Spleen (tissue), 11 donors: ENCODE measurements at regions not wholly inside any gene's neighbourhood (a gene's known extent, or its start where the extent isn't known, plus 50 kb on each side); places are given as distances from the start of the nearest gene placed in this dataset.

ENCODE experiments used
- DNase-seq: peaks from one replicate; pipeline ENCODE4 v3.0.0-alpha.2; 2020
- H3K27ac ChIP-seq, 8 donors: fragments of 200-600 bp; sonication (generic) in 7 of 8; 1 replicate in 4 of 8; 2 replicates in 4 of 8; pipeline versions ENCODE4 v1.5.0 to v1.8.0; 2016 to 2021; ENCODE audit warnings: inconsistent platforms in 4 of 8, mild to moderate bottlenecking in 4 of 8, moderate library complexity in 1 of 8
- H3K27me3 ChIP-seq, 7 donors: fragments of 200-600 bp; sonication (generic) in 6 of 7; replicated peaks in 1 of 7; 1 replicate in 4 of 7; 2 replicates in 3 of 7; pipeline versions ENCODE4 v1.5.0 to v1.8.0; 2016 to 2021; ENCODE audit warnings: inconsistent platforms in 3 of 7, mild to moderate bottlenecking in 1 of 7
- H3K36me3 ChIP-seq, 6 donors: fragments of 200-600 bp; sonication (generic) in 5 of 6; 1 replicate in 4 of 6; 2 replicates in 2 of 6; pipeline versions ENCODE4 v1.5.0 to v1.8.0; 2016 to 2021; ENCODE audit warnings: inconsistent platforms in 2 of 6
- H3K4me1 ChIP-seq, 6 donors: fragments of 200-600 bp; sonication (generic) in 5 of 6; 1 replicate in 3 of 6; 2 replicates in 3 of 6; pipeline versions ENCODE4 v1.5.0 to v1.8.0; 2016 to 2021; ENCODE audit warnings: inconsistent platforms in 3 of 6
- H3K4me3 ChIP-seq, 8 donors: fragments of 200-600 bp; sonication (generic) in 7 of 8; 1 replicate in 4 of 8; 2 replicates in 4 of 8; pipeline versions ENCODE4 v1.5.0 to v1.8.0; 2016 to 2021; ENCODE audit warnings: inconsistent platforms in 4 of 8, mild to moderate bottlenecking in 4 of 8, moderate library complexity in 2 of 8
- H3K9me3 ChIP-seq, 8 donors: fragments of 200-600 bp; sonication (generic) in 7 of 8; 1 replicate in 4 of 8; 2 replicates in 4 of 8; pipeline versions ENCODE4 v1.5.0 to v1.8.0; 2016 to 2021; ENCODE audit warnings: inconsistent platforms in 4 of 8
- CTCF ChIP-seq, 11 experiments: fragments of 200-600 bp in 7 of 11; fragments of 450-650 bp in 4 of 11; sonication (generic) in 4 of 11; IDR thresholded peaks in 8 of 11; conservative IDR thresholded peaks in 3 of 11; 1 replicate in 7 of 11; 2 replicates in 4 of 11; pipeline versions ENCODE4 v1.4.0 to v1.8.0; 2016 to 2021; ENCODE audit warnings: antibody characterized with exemption in 11 of 11, inconsistent platforms in 4 of 11, mild to moderate bottlenecking in 1 of 11
- POLR2A ChIP-seq, 3 donors: fragments of 450-650 bp; IDR thresholded peaks; one replicate each; pipeline ENCODE4 v1.5.1; 2017; ENCODE audit warnings: antibody characterized with exemption in 3 of 3, mild to moderate bottlenecking in 1 of 3
- POLR2AphosphoS5 ChIP-seq, 3 donors: sonication (generic); formaldehyde crosslinking; IDR thresholded peaks; one replicate each; pipeline ENCODE4 v1.5.1; 2017; ENCODE audit warnings: antibody characterized with exemption in 3 of 3
- WGBS, 5 donors: extraction: QIAGEN DNeasy Blood & Tissue Kit in 3 of 5; methylation state at CpG; one replicate each; pipeline versions ENCODE4 v1.1.5 to v1.1.7; 2013 to 2018; 5-methylcytosine and 5-hydroxymethylcytosine counted together
- intact Hi-C: fragments of 100-400 bp; cut with DNase I; formaldehyde crosslinking; loops from one replicate; pipeline ENCODE4 v1.15.0; 2023; ENCODE audit warnings: low total_unique reads
- donor health status: healthy with polysubstance abuse.
- donor health status: DM: no; HTN: no; CAD: no; lungs with moderate emphysema.
- donor health status: DM: no; HTN: no; CAD: no.
- donor health status: Bipolar disorder and iron deficiency.
- donor health status: healthy.
- donor health status: DM: no; HTN: no; CAD: no.
- donor health status: DM: yes; HTN: yes; CAD: no.

- no peak for DNase-seq
- no peak overlapping the region for H3K27ac ChIP-seq
- TF ChIP-seq POLR2A (IDR thresholded peaks at IDR 0.05) (no peak), CTCF (IDR thresholded peaks at IDR 0.05 in 8 of 11, conservative IDR thresholded peaks at IDR 0.05 in 3 of 11) (no peak)
- H3K36me3 ChIP-seq = no peaks in the 10 kb centered on the region
- WGBS, 5 donors = 80 to 86% (median 83%) methylated on average over 6 to 7 of the region's 7 CpGs
- peaks cover 3 to 54% (median 16%) of the 10 kb centered on the region in 6 donors for H3K4me1 ChIP-seq
- intact Hi-C loops = no loop called here
- H3K9me3 ChIP-seq = no peaks in the 10 kb centered on the region
- no peaks in the 10 kb centered on the region for H3K27me3 ChIP-seq
- no peak overlapping the region for H3K4me3 ChIP-seq
Observed at GRCh38 chr2:136247204-136247950, 129.4 kb upstream of the CXCR4 start.

DNA sequence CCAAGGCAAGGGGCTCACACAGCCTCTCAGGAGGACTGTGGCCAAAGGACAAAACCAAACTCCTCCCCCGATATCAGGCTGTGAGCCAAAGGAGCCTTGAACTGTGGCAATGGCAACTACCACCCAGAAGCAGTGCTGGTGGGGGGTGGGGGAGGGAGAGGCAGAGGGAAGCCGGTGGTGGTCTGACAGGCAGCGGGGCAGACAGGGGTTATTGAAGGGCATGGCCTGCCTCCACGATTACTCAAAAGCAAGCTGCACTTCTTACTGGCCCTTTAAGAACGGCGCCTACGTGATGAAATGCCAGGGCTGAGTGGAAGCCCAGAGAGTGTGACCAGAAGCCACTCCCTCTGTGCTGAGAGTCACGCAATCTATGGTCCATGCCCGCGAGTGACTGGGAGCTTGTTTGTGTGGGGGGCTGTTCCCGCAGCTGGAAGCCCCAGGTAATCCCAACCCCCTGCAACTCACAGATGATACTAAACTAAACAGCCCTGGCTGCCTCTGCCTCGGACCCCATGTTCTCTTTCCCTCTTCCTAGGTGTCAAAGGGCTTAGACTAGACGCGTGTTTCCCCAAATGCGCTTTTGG lies 128.2 kb upstream of the CXCR4 start:
- intact Hi-C loops = no loop called here
- H3K27me3 ChIP-seq = no peaks in the 10 kb centered on the region
- peak overlapping the region in 4 of 8 donors; percentile 38 to 73 (median 48) for H3K27ac ChIP-seq
- no peaks in the 10 kb centered on the region for H3K9me3 ChIP-seq
- TF ChIP-seq POLR2AphosphoS5 (IDR thresholded peaks at IDR 0.05) (peak; percentile 15 to 65 (median 58)), POLR2A (IDR thresholded peaks at IDR 0.05) (no peak)
- peak overlapping the region in 1 of 8 donors; percentile 46 for H3K4me3 ChIP-seq
- peaks cover 3 to 55% (median 20%) of the 10 kb centered on the region in 6 donors for H3K4me1 ChIP-seq
- no peaks in the 10 kb centered on the region for H3K36me3 ChIP-seq
- WGBS, 5 donors = 41 to 61% (median 52%) methylated on average over 14 to 15 of the region's 15 CpGs
- DNase-seq = peak; percentile 87

DNA sequence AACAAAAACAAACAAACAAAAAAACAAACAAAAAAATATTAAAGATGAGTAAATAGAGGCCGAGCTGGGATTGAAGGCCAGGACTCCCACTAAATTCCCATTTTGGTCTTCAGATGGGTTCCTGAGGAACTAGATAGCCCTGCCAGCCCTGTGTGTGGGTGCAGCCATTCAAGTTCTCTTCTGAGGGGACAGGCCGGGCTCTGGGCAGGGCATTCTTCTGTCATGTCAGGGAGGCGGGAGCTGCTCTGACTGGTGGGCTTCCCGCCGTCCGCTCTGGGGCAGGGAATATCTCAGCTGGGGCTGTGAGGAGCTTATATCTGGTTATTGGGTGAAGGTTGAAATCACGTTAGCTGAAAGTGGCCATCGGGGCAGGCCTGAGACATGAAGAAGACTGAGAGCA lies 127.3 kb upstream of the CXCR4 start:
- intact Hi-C loops = no loop called here
- H3K27ac ChIP-seq = peak overlapping the region in 2 of 8 donors; percentile 56 to 73
- WGBS, 5 donors = 92 to 96% (median 93%) methylated on average over 8 of the region's 8 CpGs

DNA sequence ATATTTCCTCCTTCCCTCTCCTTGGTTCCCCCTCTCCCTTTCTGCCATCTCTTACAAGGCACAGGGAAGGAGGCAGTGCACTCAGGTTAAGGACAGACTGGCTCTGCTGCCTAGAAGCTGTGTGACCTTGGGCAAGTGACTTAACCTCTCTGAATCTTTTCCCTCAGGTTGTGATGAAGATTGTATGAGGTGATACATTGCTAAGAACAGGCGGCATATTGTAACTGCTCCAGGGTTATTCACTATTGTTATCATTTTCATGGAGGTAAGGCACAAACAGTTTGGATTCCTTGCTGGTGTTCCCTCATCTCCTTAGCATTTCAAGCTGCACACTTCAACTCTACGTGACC lies 126.6 kb upstream of the CXCR4 start:
- Histone ChIP-seq H3K27me3 (no peaks in the 10 kb centered on the region), H3K9me3 (no peaks in the 10 kb centered on the region), H3K36me3 (no peaks in the 10 kb centered on the region), H3K4me1 (peaks cover 4 to 66% (median 27%) of the 10 kb centered on the region in 6 donors), H3K27ac (no peak overlapping the region), H3K4me3 (no peak overlapping the region)
- intact Hi-C loops = no loop called here
- 96 to 100% (median 97%) methylated on average over 2 of the region's 2 CpGs for WGBS, 5 donors
- TF ChIP-seq CTCF (IDR thresholded peaks at IDR 0.05 in 8 of 11, conservative IDR thresholded peaks at IDR 0.05 in 3 of 11) (no peak), POLR2A (IDR thresholded peaks at IDR 0.05) (no peak), POLR2AphosphoS5 (IDR thresholded peaks at IDR 0.05) (no peak)
- DNase-seq = no peak

More for the DNA sequence above, 127.3 kb upstream of the CXCR4 start:
- peaks cover 3 to 59% (median 20%) of the 10 kb centered on the region in 6 donors for H3K4me1 ChIP-seq
- H3K27me3 ChIP-seq = no peaks in the 10 kb centered on the region
- no peaks in the 10 kb centered on the region for H3K9me3 ChIP-seq
- H3K36me3 ChIP-seq = no peaks in the 10 kb centered on the region
- TF ChIP-seq POLR2AphosphoS5 (IDR thresholded peaks at IDR 0.05) = no peak
- no peak for TF ChIP-seq CTCF (IDR thresholded peaks at IDR 0.05 in 8 of 11, conservative IDR thresholded peaks at IDR 0.05 in 3 of 11)
- TF ChIP-seq POLR2A (IDR thresholded peaks at IDR 0.05) = no peak
- H3K4me3 ChIP-seq = no peak overlapping the region
- no peak for DNase-seq
